WERI-Rb-1 (cell line): ENCODE measurements at regions not wholly inside any gene's neighbourhood (a gene's known extent, or its start where the extent isn't known, plus 50 kb on each side); places are given as distances from the start of the nearest gene placed in this dataset.

Experiments used
- DNase-seq: peaks from one replicate; pipeline ENCODE4 v3.0.0-alpha.2; 2020
- H3K27ac ChIP-seq: fragments of 250-450 bp; sonication (Bioruptor Pico); 2 replicates; pipeline ENCODE4 v1.5.1; 2020; ENCODE audit warnings: mild to moderate bottlenecking, moderate library complexity
- H3K27me3 ChIP-seq: fragments of 250-450 bp; sonication (Bioruptor Pico); 2 replicates; pipeline ENCODE4 v1.5.1; 2021; ENCODE audit warnings: mild to moderate bottlenecking, low read depth, moderate library complexity; ENCODE audit not compliant: insufficient read depth, severe bottlenecking
- H3K36me3 ChIP-seq: fragments of 250-450 bp; sonication (Bioruptor Pico); 2 replicates; pipeline ENCODE4 v1.5.1; 2020; ENCODE audit warnings: mild to moderate bottlenecking, moderate library complexity
- H3K4me3 ChIP-seq: 2 replicates; pipeline ENCODE4 v1.5.1; 2011; ENCODE audit warnings: low read depth, mild to moderate bottlenecking, control low read depth, low read length
- H3K9me3 ChIP-seq: fragments of 250-450 bp; sonication (Bioruptor Pico); 2 replicates; pipeline ENCODE4 v1.5.1; 2021; ENCODE audit warnings: mild to moderate bottlenecking, moderate library complexity; ENCODE audit not compliant: severe bottlenecking
- CTCF ChIP-seq: IDR thresholded peaks from 2 replicates; pipeline ENCODE4 v1.5.1; 2011; ENCODE audit warnings: low read depth, mild to moderate bottlenecking, control low read depth, inconsistent platforms, low read length

GRCh38 chr6:849075-849506 is 156.2 kb upstream of the EXOC2 start:
- Histone ChIP-seq H3K36me3 (no peaks in the 10 kb centered on the region), H3K27ac (no peak overlapping the region), H3K27me3 (no peaks in the 10 kb centered on the region), H3K4me3 (no peak overlapping the region), H3K9me3 (peaks cover 8% of the 10 kb centered on the region)
- no peak for TF ChIP-seq CTCF
- DNase-seq: no peak

DNA sequence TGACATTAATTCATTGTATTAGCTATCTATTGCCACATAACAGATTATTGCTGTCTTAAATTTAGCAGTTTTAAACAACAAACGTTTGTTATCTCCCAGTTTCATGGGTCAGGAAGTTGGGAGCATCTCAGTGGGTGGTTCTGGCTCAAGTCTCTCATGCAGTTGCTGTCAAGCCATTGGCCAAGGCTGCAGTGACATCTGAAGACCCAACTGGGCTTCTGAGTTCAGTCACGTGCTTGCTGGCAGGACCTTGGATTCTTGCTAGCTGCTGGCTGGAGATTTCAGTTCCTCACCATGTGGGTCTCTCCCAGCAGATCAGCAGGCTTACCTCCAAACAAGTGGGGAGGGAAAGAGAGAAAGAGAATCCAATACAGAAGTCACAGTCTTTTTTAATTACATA is 152.6 kb upstream of the EXOC2 start:
- H3K27me3 ChIP-seq: no peaks in the 10 kb centered on the region
- no peak for DNase-seq
- no peak for TF ChIP-seq CTCF
- H3K4me3 ChIP-seq: no peak overlapping the region
- H3K9me3 ChIP-seq: no peaks in the 10 kb centered on the region
- H3K36me3 ChIP-seq: no peaks in the 10 kb centered on the region
- no peak overlapping the region for H3K27ac ChIP-seq

GRCh38 chr6:845101-845500 is 152.2 kb upstream of the EXOC2 start:
- Histone ChIP-seq H3K27ac (no peak overlapping the region), H3K4me3 (no peak overlapping the region), H3K27me3 (no peaks in the 10 kb centered on the region), H3K9me3 (no peaks in the 10 kb centered on the region), H3K36me3 (no peaks in the 10 kb centered on the region)
- DNase-seq: no peak
- TF ChIP-seq CTCF: no peak

- TF ChIP-seq CTCF: no peak
- Histone ChIP-seq H3K27me3 (no peaks in the 10 kb centered on the region), H3K36me3 (no peaks in the 10 kb centered on the region), H3K27ac (no peak overlapping the region), H3K9me3 (peaks cover 4% of the 10 kb centered on the region), H3K4me3 (no peak overlapping the region)
- no peak for DNase-seq
Measured at GRCh38 chr6:842141-842540, 149.2 kb upstream of the EXOC2 start.

DNA sequence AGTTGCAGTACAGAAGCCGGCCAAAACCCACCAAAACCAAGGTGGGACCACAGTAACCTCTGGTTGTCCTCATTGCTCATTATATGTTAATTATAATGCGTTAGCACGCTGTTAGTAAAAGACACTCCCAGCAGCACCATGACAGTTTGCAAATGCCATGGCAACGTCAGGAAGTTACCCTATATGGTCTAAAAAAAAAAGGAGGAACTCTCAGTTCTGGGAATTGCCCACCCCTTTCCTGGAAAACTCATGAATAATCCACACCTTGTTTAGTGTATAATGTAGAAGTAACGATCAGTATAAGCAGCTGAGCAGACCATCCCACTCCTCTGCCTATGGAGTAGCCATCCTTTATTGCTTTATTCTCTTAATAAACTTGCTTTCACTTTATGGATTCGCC is 148.6 kb upstream of the EXOC2 start:
- TF ChIP-seq CTCF: no peak
- H3K27ac ChIP-seq: no peak overlapping the region
- H3K36me3 ChIP-seq: no peaks in the 10 kb centered on the region
- no peaks in the 10 kb centered on the region for H3K27me3 ChIP-seq
- no peak overlapping the region for H3K4me3 ChIP-seq
- DNase-seq: no peak
- H3K9me3 ChIP-seq: peaks cover 4% of the 10 kb centered on the region

DNA sequence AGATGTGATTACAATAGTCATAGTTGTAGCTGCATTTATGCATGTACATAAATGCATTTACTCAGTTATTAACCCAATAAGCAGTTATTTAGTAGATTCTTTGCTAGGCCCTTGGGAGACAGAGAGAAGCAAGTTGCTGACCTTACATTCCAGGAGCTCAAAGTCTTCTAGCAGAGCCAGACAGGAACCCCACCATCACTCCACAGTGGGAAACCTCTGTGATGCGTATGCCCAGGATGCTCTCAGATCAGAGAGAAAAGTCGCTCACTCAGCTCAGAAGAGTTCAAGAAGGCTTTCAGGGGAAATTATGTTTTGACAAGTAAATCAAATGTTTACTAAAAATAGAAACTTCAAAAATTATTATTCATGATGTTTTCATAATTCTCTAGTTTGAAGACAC is 146.3 kb upstream of the EXOC2 start:
- no peak for TF ChIP-seq CTCF
- H3K27me3 ChIP-seq: no peaks in the 10 kb centered on the region
- H3K4me3 ChIP-seq: no peak overlapping the region
- no peaks in the 10 kb centered on the region for H3K36me3 ChIP-seq
- no peak for DNase-seq
- H3K9me3 ChIP-seq: peaks cover 4% of the 10 kb centered on the region
- no peak overlapping the region for H3K27ac ChIP-seq
